ENCODE measurements at regions not wholly inside any gene's neighbourhood (a gene's known extent, or its start where the extent isn't known, plus 50 kb on each side); places are given as distances from the start of the nearest gene placed in this dataset.

- H3K9me3 ChIP-seq (ENCODE audit: control insufficient read depth, low read depth, low read length) = no peaks in the 10 kb centered on the region
- H3K4me2 ChIP-seq (ENCODE audit: control insufficient read depth, extremely low read depth, insufficient read depth, low read depth, low read length) = no peak overlapping the region
- H3K4me1 ChIP-seq (ENCODE audit: control insufficient read depth, extremely low read depth, insufficient read depth, low read length) = no peaks in the 10 kb centered on the region
- no peaks in the 10 kb centered on the region for H4K20me1 ChIP-seq (ENCODE audit: control insufficient read depth, extremely low read depth, insufficient read depth, low read length)
- H3K9me1 ChIP-seq (ENCODE audit: control insufficient read depth, extremely low read depth, insufficient read depth, low read length) = no peaks in the 10 kb centered on the region
- H3K36me3 ChIP-seq (ENCODE audit: control insufficient read depth in 2 of 2, extremely low read depth in 1 of 2, insufficient read depth in 2 of 2, low read length in 2 of 2) = no peaks in the 10 kb centered on the region
- H2AFZ ChIP-seq (ENCODE audit: control insufficient read depth, low read length) = no peak overlapping the region
- DNase-seq (ENCODE audit: low read depth, low spot score) (no peak), FAIRE-seq (no peak)
- H3K9ac ChIP-seq (ENCODE audit: control insufficient read depth, extremely low read depth, insufficient read depth, low read length) = no peak overlapping the region
- dilution Hi-C loops (cut with MboI; ENCODE audit: extremely low pct_ligation_motif_present, low sequenced_read_pairs) = no loop called here
- H3K79me2 ChIP-seq (ENCODE audit: control insufficient read depth, insufficient read depth, low read length) = no peaks in the 10 kb centered on the region
- no peak overlapping the region for H3K4me3 ChIP-seq (ENCODE audit: control insufficient read depth in 2 of 3, extremely low read depth in 1 of 3, insufficient read depth in 2 of 3, low read depth in 1 of 3, low read length in 3 of 3)
- TF ChIP-seq CTCF (optimal IDR thresholded peaks at IDR 0.05 in 1 of 3, IDR thresholded peaks at IDR 0.05 in 1 of 3, conservative IDR thresholded peaks at IDR 0.05 in 1 of 3; ENCODE audit: extremely low read depth in 1 of 3, insufficient read depth in 2 of 3, low read length in 3 of 3) (no peak), EZH2 (IDR thresholded peaks at IDR 0.05; ENCODE audit: low read length) (no peak)
- no peak overlapping the region for H3K27ac ChIP-seq (ENCODE audit: control insufficient read depth, insufficient read depth, low read length)
- no peaks in the 10 kb centered on the region for H3K27me3 ChIP-seq (ENCODE audit: control insufficient read depth, extremely low read depth, insufficient read depth, low read length)
These were observed 345.7 kb upstream of the SFSWAP start for GRCh38 chr12:131364903-131365820.

GRCh38 chr12:131365821-131366260 is 345.0 kb upstream of the SFSWAP start:
- TF ChIP-seq EZH2 (IDR thresholded peaks at IDR 0.05; ENCODE audit: low read length) = no peak
- TF ChIP-seq CTCF (optimal IDR thresholded peaks at IDR 0.05 in 1 of 3, IDR thresholded peaks at IDR 0.05 in 1 of 3, conservative IDR thresholded peaks at IDR 0.05 in 1 of 3; ENCODE audit: extremely low read depth in 1 of 3, insufficient read depth in 2 of 3, low read length in 3 of 3) = no peak
- Histone ChIP-seq H3K4me1 (ENCODE audit: control insufficient read depth, extremely low read depth, insufficient read depth, low read length) (no peaks in the 10 kb centered on the region), H2AFZ (ENCODE audit: control insufficient read depth, low read length) (no peak overlapping the region), H3K36me3 (ENCODE audit: control insufficient read depth in 2 of 2, extremely low read depth in 1 of 2, insufficient read depth in 2 of 2, low read length in 2 of 2) (no peaks in the 10 kb centered on the region), H3K27me3 (ENCODE audit: control insufficient read depth, extremely low read depth, insufficient read depth, low read length) (no peaks in the 10 kb centered on the region), H3K27ac (ENCODE audit: control insufficient read depth, insufficient read depth, low read length) (no peak overlapping the region), H4K20me1 (ENCODE audit: control insufficient read depth, extremely low read depth, insufficient read depth, low read length) (no peaks in the 10 kb centered on the region), H3K9me3 (ENCODE audit: control insufficient read depth, low read depth, low read length) (no peaks in the 10 kb centered on the region), H3K4me2 (ENCODE audit: control insufficient read depth, extremely low read depth, insufficient read depth, low read depth, low read length) (no peak overlapping the region), H3K9ac (ENCODE audit: control insufficient read depth, extremely low read depth, insufficient read depth, low read length) (no peak overlapping the region), H3K79me2 (ENCODE audit: control insufficient read depth, insufficient read depth, low read length) (no peaks in the 10 kb centered on the region), H3K4me3 (ENCODE audit: control insufficient read depth in 2 of 3, extremely low read depth in 1 of 3, insufficient read depth in 2 of 3, low read depth in 1 of 3, low read length in 3 of 3) (no peak overlapping the region), H3K9me1 (ENCODE audit: control insufficient read depth, extremely low read depth, insufficient read depth, low read length) (no peaks in the 10 kb centered on the region)
- FAIRE-seq (no peak), DNase-seq (ENCODE audit: low read depth, low spot score) (no peak)
- dilution Hi-C loops (cut with MboI; ENCODE audit: extremely low pct_ligation_motif_present, low sequenced_read_pairs) = no loop called here

All from keratinocyte (primary cell).